GM12801 (cell line): ENCODE measurements at regions not wholly inside any gene's neighbourhood (a gene's known extent, or its start where the extent isn't known, plus 50 kb on each side); places are given as distances from the start of the nearest gene placed in this dataset.

ENCODE experiments used
- CTCF ChIP-seq: IDR thresholded peaks from one replicate; pipeline ENCODE4 v1.5.1; 2011; ENCODE audit warnings: control low read depth; ENCODE audit not compliant: insufficient read length; ENCODE audit errors: extremely low read depth

- no peak for TF ChIP-seq CTCF
Observed at GRCh38 chr15:85932391-85932790, 137.7 kb upstream of the KLHL25 start.

- TF ChIP-seq CTCF: no peak
Observed at GRCh38 chr15:85934691-85935090, 140.0 kb upstream of the KLHL25 start.

GRCh38 chr15:85935182-85935581, 140.5 kb upstream of the KLHL25 start:
- no peak for TF ChIP-seq CTCF

GRCh38 chr15:85937661-85938060, 142.0 kb upstream of the AGBL1 start:
- TF ChIP-seq CTCF: no peak

GRCh38 chr15:85941186-85941855, 138.3 kb upstream of the AGBL1 start:
- TF ChIP-seq CTCF: no peak

- TF ChIP-seq CTCF: no peak
Observed at GRCh38 chr15:85942632-85943031, 137.0 kb upstream of the AGBL1 start.

GRCh38 chr15:85943151-85943550, 136.5 kb upstream of the AGBL1 start:
- TF ChIP-seq CTCF: no peak

GRCh38 chr15:85943791-85944190, 135.9 kb upstream of the AGBL1 start:
- no peak for TF ChIP-seq CTCF
